ENCODE measurements at regions not wholly inside any gene's neighbourhood (a gene's known extent, or its start where the extent isn't known, plus 50 kb on each side); places are given as distances from the start of the nearest gene placed in this dataset.

DNA sequence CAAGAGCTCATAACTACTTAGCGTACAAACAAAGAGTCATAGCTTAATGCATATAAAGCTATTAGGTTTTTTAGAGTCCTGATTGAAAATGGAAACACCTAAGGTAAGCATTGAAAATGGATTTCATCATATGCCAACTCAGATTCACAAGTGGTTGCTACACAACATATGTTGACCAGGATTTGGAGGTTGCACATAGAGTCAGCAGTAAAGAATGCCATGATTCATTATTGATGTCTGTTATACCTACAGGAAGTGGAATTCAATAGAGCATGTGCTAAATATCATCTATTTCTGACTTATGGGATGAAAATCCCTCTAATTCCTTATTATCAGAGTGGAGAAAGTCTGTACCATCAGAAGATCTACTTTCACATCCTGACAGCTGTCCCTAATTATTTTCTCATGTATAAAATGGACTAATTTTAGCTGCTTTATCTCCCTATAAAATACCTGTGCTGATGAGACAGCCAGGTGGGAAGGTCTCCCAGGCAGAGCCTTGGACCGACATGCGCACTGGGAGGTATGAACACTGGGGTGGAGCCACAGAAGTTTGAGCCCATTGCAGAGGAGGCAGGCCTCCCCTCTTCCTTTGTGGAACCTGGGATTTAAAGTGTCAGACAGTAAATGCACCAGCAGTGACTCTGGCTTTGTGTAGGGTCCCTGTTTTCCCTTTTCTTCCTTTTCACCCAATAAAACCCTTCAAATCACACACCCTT, 204.2 kb downstream of the AASDHPPT start:
- no peak for TF ChIP-seq ZNF146 (tag by site-specific recombination; IDR thresholded peaks at IDR 0.05)
- TF ChIP-seq ZNF837 (tag by site-specific recombination; IDR thresholded peaks at IDR 0.05), result no peak
- no peak for TF ChIP-seq ZFP3 (tag by site-specific recombination; IDR thresholded peaks at IDR 0.05; ENCODE audit: low read depth)
- no peak for TF ChIP-seq ZXDB (tag by site-specific recombination; IDR thresholded peaks at IDR 0.05)
- no peak for TF ChIP-seq ZNF426 (tag by site-specific recombination; IDR thresholded peaks at IDR 0.05)
- TF ChIP-seq, protein P1, sequence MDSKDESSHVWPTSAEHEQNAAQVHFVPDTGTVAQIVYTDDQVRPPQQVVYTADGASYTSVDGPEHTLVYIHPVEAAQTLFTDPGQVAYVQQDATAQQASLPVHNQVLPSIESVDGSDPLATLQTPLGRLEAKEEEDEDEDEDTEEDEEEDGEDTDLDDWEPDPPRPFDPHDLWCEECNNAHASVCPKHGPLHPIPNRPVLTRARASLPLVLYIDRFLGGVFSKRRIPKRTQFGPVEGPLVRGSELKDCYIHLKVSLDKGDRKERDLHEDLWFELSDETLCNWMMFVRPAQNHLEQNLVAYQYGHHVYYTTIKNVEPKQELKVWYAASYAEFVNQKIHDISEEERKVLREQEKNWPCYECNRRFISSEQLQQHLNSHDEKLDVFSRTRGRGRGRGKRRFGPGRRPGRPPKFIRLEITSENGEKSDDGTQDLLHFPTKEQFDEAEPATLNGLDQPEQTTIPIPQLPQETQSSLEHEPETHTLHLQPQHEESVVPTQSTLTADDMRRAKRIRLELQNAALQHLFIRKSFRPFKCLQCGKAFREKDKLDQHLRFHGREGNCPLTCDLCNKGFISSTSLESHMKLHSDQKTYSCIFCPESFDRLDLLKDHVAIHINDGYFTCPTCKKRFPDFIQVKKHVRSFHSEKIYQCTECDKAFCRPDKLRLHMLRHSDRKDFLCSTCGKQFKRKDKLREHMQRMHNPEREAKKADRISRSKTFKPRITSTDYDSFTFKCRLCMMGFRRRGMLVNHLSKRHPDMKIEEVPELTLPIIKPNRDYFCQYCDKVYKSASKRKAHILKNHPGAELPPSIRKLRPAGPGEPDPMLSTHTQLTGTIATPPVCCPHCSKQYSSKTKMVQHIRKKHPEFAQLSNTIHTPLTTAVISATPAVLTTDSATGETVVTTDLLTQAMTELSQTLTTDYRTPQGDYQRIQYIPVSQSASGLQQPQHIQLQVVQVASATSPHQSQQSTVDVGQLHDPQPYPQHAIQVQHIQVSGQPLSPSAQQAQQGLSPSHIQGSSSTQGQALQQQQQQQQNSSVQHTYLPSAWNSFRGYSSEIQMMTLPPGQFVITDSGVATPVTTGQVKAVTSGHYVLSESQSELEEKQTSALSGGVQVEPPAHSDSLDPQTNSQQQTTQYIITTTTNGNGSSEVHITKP (tag by site-specific recombination; IDR thresholded peaks at IDR 0.05), result no peak
- no peak for TF ChIP-seq ZNF433 (tag by site-specific recombination; IDR thresholded peaks at IDR 0.05; ENCODE audit: low read depth)
- TF ChIP-seq ZFP41 (tag by site-specific recombination; IDR thresholded peaks at IDR 0.05; ENCODE audit: borderline replicate concordance), result no peak
- TF ChIP-seq ZNF16 (tag by site-specific recombination; IDR thresholded peaks at IDR 0.05; ENCODE audit: low read depth), result no peak
- TF ChIP-seq ZNF292 (tag by site-specific recombination; IDR thresholded peaks at IDR 0.05; ENCODE audit: borderline replicate concordance, low read depth), result no peak
- no peak for TF ChIP-seq ZNF529 (tag by site-specific recombination; IDR thresholded peaks at IDR 0.05; ENCODE audit: insufficient replicate concordance)
- TF ChIP-seq, protein P2, sequence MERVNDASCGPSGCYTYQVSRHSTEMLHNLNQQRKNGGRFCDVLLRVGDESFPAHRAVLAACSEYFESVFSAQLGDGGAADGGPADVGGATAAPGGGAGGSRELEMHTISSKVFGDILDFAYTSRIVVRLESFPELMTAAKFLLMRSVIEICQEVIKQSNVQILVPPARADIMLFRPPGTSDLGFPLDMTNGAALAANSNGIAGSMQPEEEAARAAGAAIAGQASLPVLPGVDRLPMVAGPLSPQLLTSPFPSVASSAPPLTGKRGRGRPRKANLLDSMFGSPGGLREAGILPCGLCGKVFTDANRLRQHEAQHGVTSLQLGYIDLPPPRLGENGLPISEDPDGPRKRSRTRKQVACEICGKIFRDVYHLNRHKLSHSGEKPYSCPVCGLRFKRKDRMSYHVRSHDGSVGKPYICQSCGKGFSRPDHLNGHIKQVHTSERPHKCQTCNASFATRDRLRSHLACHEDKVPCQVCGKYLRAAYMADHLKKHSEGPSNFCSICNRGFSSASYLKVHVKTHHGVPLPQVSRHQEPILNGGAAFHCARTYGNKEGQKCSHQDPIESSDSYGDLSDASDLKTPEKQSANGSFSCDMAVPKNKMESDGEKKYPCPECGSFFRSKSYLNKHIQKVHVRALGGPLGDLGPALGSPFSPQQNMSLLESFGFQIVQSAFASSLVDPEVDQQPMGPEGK (tag by site-specific recombination; IDR thresholded peaks at IDR 0.05), result no peak
- TF ChIP-seq KLF10 (tag by site-specific recombination; IDR thresholded peaks at IDR 0.05), result no peak
- TF ChIP-seq ZNF654 (tag by site-specific recombination; IDR thresholded peaks at IDR 0.05; ENCODE audit: low read depth), result no peak
- TF ChIP-seq ZNF19 (tag by site-specific recombination; IDR thresholded peaks at IDR 0.05; ENCODE audit: low read depth), result no peak
- TF ChIP-seq ZNF155 (tag by site-specific recombination; IDR thresholded peaks at IDR 0.05), result no peak
- no peak for TF ChIP-seq ZNF175 (tag by site-specific recombination; IDR thresholded peaks at IDR 0.05)
- no peaks in the 10 kb centered on the region for H3K36me3 ChIP-seq (ENCODE audit: control insufficient read depth in 2 of 2, insufficient read depth in 1 of 2, low read length in 2 of 2)
- POLR2A ChIA-PET, result no interaction called here
- no peak overlapping the region for H3K27ac ChIP-seq (ENCODE audit: extremely low read depth, low read depth, low read length)
- H3K9me3 ChIP-seq (ENCODE audit: control insufficient read depth, insufficient read depth, low read depth, low read length), result no peaks in the 10 kb centered on the region
- CTCF ChIA-PET, result interaction anchor here (0.7 to 1.2 kb wide), 2 partner anchors 14 to 169 kb away, joined by 3 to 4 read pairs; no protein-coding TSS in a partner anchor
- no peak overlapping the region for H3K4me3 ChIP-seq (ENCODE audit: low read depth, low read length)
- no peaks in the 10 kb centered on the region for H3K4me1 ChIP-seq (ENCODE audit: control insufficient read depth, insufficient read depth, low read length)

DNA sequence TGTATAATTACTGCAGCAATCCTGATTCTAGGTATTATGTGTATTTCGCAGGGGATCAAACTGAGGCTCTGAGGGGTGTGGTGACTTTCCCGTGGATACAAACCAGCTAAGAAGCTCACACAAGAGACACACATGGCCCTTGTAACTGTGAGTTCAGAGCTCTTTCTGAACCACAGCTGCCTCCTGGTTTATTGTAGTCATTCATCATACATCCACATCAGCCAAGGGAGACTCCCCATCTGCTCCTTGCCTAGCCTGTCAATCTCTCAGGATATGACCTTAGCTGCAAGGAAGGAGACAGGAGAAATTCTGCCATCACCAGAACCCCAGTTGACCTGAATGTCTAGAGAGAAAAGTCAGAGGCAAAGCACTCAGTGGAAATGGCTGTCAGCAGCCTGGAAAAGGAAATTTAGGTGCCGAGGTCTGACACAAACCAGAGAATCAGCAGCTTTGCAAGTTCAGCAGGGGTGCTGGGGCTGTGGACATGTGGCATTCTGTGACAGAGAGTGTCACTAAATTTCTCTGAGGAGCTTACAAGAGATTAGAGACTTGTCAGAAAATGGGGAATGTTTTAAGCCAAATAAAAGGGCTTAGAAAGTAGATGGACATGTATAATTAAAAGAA, 209.5 kb downstream of the AASDHPPT start:
- TF ChIP-seq ZBTB17 (tag by site-specific recombination; IDR thresholded peaks at IDR 0.05) (no peak), YY1 (tag by site-specific recombination; IDR thresholded peaks at IDR 0.05) (no peak), ZNF544 (tag by site-specific recombination; IDR thresholded peaks at IDR 0.05) (no peak)
- Histone ChIP-seq H3K9me3 (ENCODE audit: control insufficient read depth, insufficient read depth, low read depth, low read length) (no peaks in the 10 kb centered on the region), H3K4me3 (ENCODE audit: low read depth, low read length) (no peak overlapping the region), H3K36me3 (ENCODE audit: control insufficient read depth in 2 of 2, insufficient read depth in 1 of 2, low read length in 2 of 2) (no peaks in the 10 kb centered on the region), H3K4me1 (ENCODE audit: control insufficient read depth, insufficient read depth, low read length) (no peaks in the 10 kb centered on the region), H3K27ac (ENCODE audit: extremely low read depth, low read depth, low read length) (no peak overlapping the region)
- POLR2A ChIA-PET, result no interaction called here
- CTCF ChIA-PET, result interaction anchor here (0.6 to 1.1 kb wide), 2 partner anchors 11 to 83 kb away, joined by 3 to 6 read pairs; no protein-coding TSS in a partner anchor

Data from HEK293 (cell line).